ENCODE measurements at regions not wholly inside any gene's neighbourhood (a gene's known extent, or its start where the extent isn't known, plus 50 kb on each side); places are given as distances from the start of the nearest gene placed in this dataset.

GRCh38 chr7:40937879-40938278, 765.0 kb downstream of the INHBA start:
- no peak for TF ChIP-seq CTCF (IDR thresholded peaks at IDR 0.05 in 8 of 11, conservative IDR thresholded peaks at IDR 0.05 in 3 of 11)
- no peak for TF ChIP-seq POLR2A (IDR thresholded peaks at IDR 0.05)
